Lung microvascular endothelial cell (primary cell): ENCODE measurements at regions not wholly inside any gene's neighbourhood (a gene's known extent, or its start where the extent isn't known, plus 50 kb on each side); places are given as distances from the start of the nearest gene placed in this dataset.

Source experiments
- DNase-seq, 2 donors: peaks; one replicate each; pipeline versions ENCODE4 v3.0.0 to v3.0.0-alpha.2; 2010; ENCODE audit warnings: low read depth in 2 of 2

GRCh38 chr5:54745599-54745998 lies 228.0 kb downstream of the SNX18 start:
- no peak for DNase-seq

GRCh38 chr5:54743997-54744788 lies 226.6 kb downstream of the SNX18 start:
- DNase-seq: peak; percentile 72 to 92

GRCh38 chr5:54743581-54743980 lies 226.0 kb downstream of the SNX18 start:
- DNase-seq: no peak

GRCh38 chr5:54742417-54742891 lies 224.9 kb downstream of the SNX18 start:
- peak; percentile 47 to 48 for DNase-seq

GRCh38 chr5:54741711-54742110 lies 224.2 kb downstream of the SNX18 start:
- no peak for DNase-seq

- DNase-seq: no peak
These were observed 222.6 kb downstream of the SNX18 start for GRCh38 chr5:54740141-54740540.

- DNase-seq: no peak
These were observed 221.8 kb downstream of the SNX18 start for GRCh38 chr5:54739371-54739770.

GRCh38 chr5:54738973-54739367 lies 221.4 kb downstream of the SNX18 start:
- DNase-seq: no peak

- peak; percentile 63 to 67 for DNase-seq
These were observed 220.8 kb downstream of the SNX18 start for GRCh38 chr5:54738118-54738972.

GRCh38 chr5:54736003-54736797 lies 218.6 kb downstream of the SNX18 start:
- DNase-seq: no peak

GRCh38 chr5:54733101-54733500 lies 215.5 kb downstream of the SNX18 start:
- DNase-seq: no peak

GRCh38 chr5:54732108-54732507 lies 214.5 kb downstream of the SNX18 start:
- DNase-seq: no peak

GRCh38 chr5:54728588-54728915 lies 211.0 kb downstream of the SNX18 start:
- DNase-seq: no peak

- no peak for DNase-seq
These were observed 210.5 kb downstream of the SNX18 start for GRCh38 chr5:54727874-54728587.

GRCh38 chr5:54725391-54726280 lies 208.1 kb downstream of the SNX18 start:
- DNase-seq: no peak

- no peak for DNase-seq
These were observed 205.4 kb downstream of the SNX18 start for GRCh38 chr5:54722846-54723433.

- DNase-seq: no peak
These were observed 204.5 kb downstream of the SNX18 start for GRCh38 chr5:54721951-54722654.

GRCh38 chr5:54721116-54721515 lies 203.6 kb downstream of the SNX18 start:
- DNase-seq: no peak

- DNase-seq: no peak
These were observed 202.8 kb downstream of the SNX18 start for GRCh38 chr5:54720341-54720740.
